Activated CD4-positive, alpha-beta T cell treated with anti-CD3 and anti-CD28 coated beads for 36 hours (primary cell): ENCODE measurements at regions not wholly inside any gene's neighbourhood (a gene's known extent, or its start where the extent isn't known, plus 50 kb on each side); places are given as distances from the start of the nearest gene placed in this dataset.

ENCODE experiments used
- ATAC-seq: fragments of 200-7000 bp; cut with Tn5 transposase; one replicate; pipeline ENCODE4 v1.10.0; 2021; ENCODE audit warnings: mild to moderate bottlenecking, moderate library complexity
- CTCF ChIA-PET: fragments of 350-600 bp; sonication (Branson Sonifier 250); formaldehyde crosslinking; loops from one replicate; lab custom pipeline; 2021; ENCODE audit warnings: antibody characterized with exemption; lab: Charles Lee
- POLR2A ChIA-PET: fragments of 350-600 bp; sonication (Branson Sonifier 250); formaldehyde crosslinking; loops from one replicate; lab custom pipeline; 2021; ENCODE audit warnings: antibody characterized with exemption, inconsistent platforms; lab: Charles Lee
- DNase-seq: peaks from one replicate; pipeline ENCODE4 v3.0.0-alpha.2; 2020
- H3K27ac Mint-ChIP-seq: one replicate; pipeline ENCODE4 v1.8.0; 2021; ENCODE audit warnings: mixed read lengths
- H3K27me3 Mint-ChIP-seq: one replicate; pipeline ENCODE4 v1.8.0; 2021; ENCODE audit warnings: mixed read lengths
- H3K36me3 Mint-ChIP-seq: one replicate; pipeline ENCODE4 v1.8.0; 2021; ENCODE audit warnings: low read depth, mixed read lengths
- H3K4me1 Mint-ChIP-seq: one replicate; pipeline ENCODE4 v1.8.0; 2021; ENCODE audit warnings: mixed read lengths
- H3K4me3 Mint-ChIP-seq: one replicate; pipeline ENCODE4 v1.8.0; 2021; ENCODE audit warnings: mild to moderate bottlenecking, moderate library complexity, mixed read lengths
- H3K9me3 Mint-ChIP-seq: one replicate; pipeline ENCODE4 v1.8.0; 2021; ENCODE audit warnings: low read depth, mixed read lengths
- intact Hi-C, 2 experiments: fragments of 100-400 bp; cut with DNase I in 1 of 2; cut with micrococcal nuclease in 1 of 2; formaldehyde crosslinking; loops; one replicate each; pipeline versions ENCODE4 v1.14.2 to v1.15.1; 2022 to 2024; cut with DNase I, micrococcal nuclease

DNA sequence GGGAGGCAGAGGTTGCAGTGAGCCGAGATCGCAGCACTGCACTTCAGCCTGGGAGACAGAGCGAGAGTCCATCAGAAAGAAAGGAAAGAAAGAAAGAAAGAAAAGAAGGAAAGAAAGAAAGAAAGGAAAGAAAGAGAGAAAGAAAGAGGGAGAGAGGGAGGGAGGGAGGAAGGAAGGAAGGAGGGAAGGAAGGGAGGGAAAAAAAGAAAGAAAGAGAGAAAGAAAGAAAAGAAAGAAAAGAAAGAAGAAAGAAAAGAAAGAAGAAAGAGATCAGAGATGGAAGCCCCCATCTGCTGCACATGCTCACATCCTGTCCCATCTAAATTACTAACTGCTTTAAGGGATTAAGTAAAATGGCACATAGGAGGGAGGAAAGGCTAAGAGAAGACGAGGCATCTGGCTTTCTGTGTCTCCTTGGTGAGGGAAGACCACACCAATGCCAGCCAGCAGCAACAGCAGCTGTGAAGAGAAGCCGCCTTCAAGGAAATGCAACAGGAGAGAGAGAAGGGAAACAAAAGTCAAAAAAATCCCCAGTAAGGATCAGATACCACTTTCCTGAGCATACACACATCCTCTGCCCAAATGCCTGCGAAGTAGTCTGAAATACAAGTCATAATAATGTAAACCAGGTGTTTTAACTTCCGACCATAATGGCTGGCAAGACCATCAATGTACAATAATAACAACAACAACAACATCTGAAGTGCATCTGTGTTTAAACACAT is 300.2 kb upstream of the JARID2 start:
- intact Hi-C loops, result no loop called here
- Mint-ChIP-seq H3K27ac (no peak overlapping the region), H3K27me3 (no peaks in the 10 kb centered on the region), H3K4me1 (peaks cover 5% of the 10 kb centered on the region), H3K4me3 (no peak overlapping the region), H3K9me3 (no peaks in the 10 kb centered on the region), H3K36me3 (no peaks in the 10 kb centered on the region)
- ATAC-seq (no peak), DNase-seq (no peak)
- ChIA-PET POLR2A (no interaction called here), CTCF (no interaction called here)

DNA sequence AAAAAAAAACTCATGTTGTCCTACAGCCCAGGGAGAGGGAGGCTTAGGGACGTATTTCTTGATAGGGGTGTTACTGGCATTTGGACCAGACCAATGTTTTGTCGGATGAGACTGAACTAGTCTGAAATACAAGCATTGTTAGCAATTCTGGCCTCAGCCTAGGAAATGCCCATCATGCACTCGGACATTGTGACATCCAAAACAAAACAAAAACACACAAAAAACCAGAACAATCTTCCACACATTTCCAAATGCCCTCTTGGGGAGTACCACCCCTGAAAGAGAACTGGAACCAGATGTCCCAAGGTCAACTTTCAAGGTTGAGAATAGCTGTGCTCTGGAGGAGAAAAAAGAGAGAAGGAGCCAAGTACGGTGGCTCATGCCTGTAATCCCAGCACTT is 299.1 kb upstream of the JARID2 start:
- no peak overlapping the region for H3K27ac Mint-ChIP-seq
- ChIA-PET POLR2A (no interaction called here), CTCF (no interaction called here)
- ATAC-seq, result no peak
- H3K9me3 Mint-ChIP-seq, result no peaks in the 10 kb centered on the region
- intact Hi-C loops, result no loop called here
- no peaks in the 10 kb centered on the region for H3K36me3 Mint-ChIP-seq
- H3K27me3 Mint-ChIP-seq, result no peaks in the 10 kb centered on the region
- no peak for DNase-seq
- no peak overlapping the region for H3K4me3 Mint-ChIP-seq
- H3K4me1 Mint-ChIP-seq, result peaks cover 5% of the 10 kb centered on the region

- no peaks in the 10 kb centered on the region for H3K36me3 Mint-ChIP-seq
- DNase-seq (no peak), ATAC-seq (no peak)
- ChIA-PET POLR2A (no interaction called here), CTCF (interaction anchor here (0.7 kb wide), 1 partner anchor 36 kb away, joined by 3 read pairs; no protein-coding TSS in a partner anchor)
- no peaks in the 10 kb centered on the region for H3K9me3 Mint-ChIP-seq
- intact Hi-C loops, result no loop called here
- no peaks in the 10 kb centered on the region for H3K27me3 Mint-ChIP-seq
- H3K4me3 Mint-ChIP-seq, result no peak overlapping the region
- H3K27ac Mint-ChIP-seq, result no peak overlapping the region
- no peaks in the 10 kb centered on the region for H3K4me1 Mint-ChIP-seq
These were observed 297.2 kb upstream of the JARID2 start for GRCh38 chr6:14948586-14949245.

- DNase-seq, result no peak
- intact Hi-C loops, result no loop called here
These were observed 295.5 kb upstream of the JARID2 start for GRCh38 chr6:14950103-14950969.

GRCh38 chr6:14950970-14951276 is 294.9 kb upstream of the JARID2 start:
- H3K4me1 Mint-ChIP-seq, result no peaks in the 10 kb centered on the region
- ChIA-PET CTCF (interaction anchor here (1.5 kb wide), 1 partner anchor 11 kb away, joined by 4 read pairs; no protein-coding TSS in a partner anchor), POLR2A (no interaction called here)
- H3K9me3 Mint-ChIP-seq, result peaks cover 6% of the 10 kb centered on the region
- no peak overlapping the region for H3K4me3 Mint-ChIP-seq
- H3K36me3 Mint-ChIP-seq, result no peaks in the 10 kb centered on the region
- no peak for DNase-seq
- no peak overlapping the region for H3K27ac Mint-ChIP-seq
- ATAC-seq, result no peak
- H3K27me3 Mint-ChIP-seq, result no peaks in the 10 kb centered on the region
- intact Hi-C loops, result no loop called here

More at GRCh38 chr6:14950103-14950969, 295.5 kb upstream of the JARID2 start:
- POLR2A ChIA-PET, result no interaction called here
- no peak for ATAC-seq
- CTCF ChIA-PET, result interaction anchor here (1.5 kb wide), 1 partner anchor 11 kb away, joined by 4 read pairs; no protein-coding TSS in a partner anchor
- Mint-ChIP-seq H3K4me1 (no peaks in the 10 kb centered on the region), H3K9me3 (peaks cover 6% of the 10 kb centered on the region), H3K36me3 (no peaks in the 10 kb centered on the region), H3K27me3 (no peaks in the 10 kb centered on the region), H3K27ac (no peak overlapping the region), H3K4me3 (no peak overlapping the region)

DNA sequence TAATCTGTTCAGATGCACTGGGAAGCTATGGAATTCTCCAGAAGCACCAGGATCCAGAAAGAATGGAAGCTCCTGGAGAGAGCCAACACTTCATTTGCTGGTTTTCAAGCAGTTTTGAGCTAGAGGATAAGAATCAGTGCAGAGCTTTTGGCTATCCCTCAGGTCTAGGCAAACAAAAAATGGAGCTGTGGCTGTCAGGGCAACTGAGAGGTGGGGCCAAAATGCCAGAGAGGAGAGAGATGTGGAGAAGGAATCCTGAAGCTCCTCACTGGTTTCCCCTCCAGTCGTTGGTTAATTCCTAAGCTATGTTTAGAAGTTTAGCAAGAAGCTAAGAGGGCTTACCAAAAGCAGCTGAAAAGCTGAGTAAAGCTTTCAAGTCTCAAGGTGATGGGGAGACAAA is 294.2 kb upstream of the JARID2 start:
- Mint-ChIP-seq H3K27me3 (no peaks in the 10 kb centered on the region), H3K27ac (no peak overlapping the region), H3K36me3 (no peaks in the 10 kb centered on the region), H3K9me3 (peaks cover 10% of the 10 kb centered on the region), H3K4me3 (no peak overlapping the region), H3K4me1 (no peaks in the 10 kb centered on the region)
- no peak for DNase-seq
- CTCF ChIA-PET, result interaction anchor here (0.7 to 0.8 kb wide), 2 partner anchors 9 to 928 kb away, joined by 3 to 9 read pairs; no protein-coding TSS in a partner anchor
- ATAC-seq, result no peak
- POLR2A ChIA-PET, result no interaction called here
- intact Hi-C loops, result no loop called here

- no peaks in the 10 kb centered on the region for H3K36me3 Mint-ChIP-seq
- peaks cover 10% of the 10 kb centered on the region for H3K9me3 Mint-ChIP-seq
- H3K27ac Mint-ChIP-seq, result no peak overlapping the region
- no peak for ATAC-seq
- H3K27me3 Mint-ChIP-seq, result no peaks in the 10 kb centered on the region
- no peak overlapping the region for H3K4me3 Mint-ChIP-seq
- DNase-seq, result no peak
- POLR2A ChIA-PET, result no interaction called here
- no peaks in the 10 kb centered on the region for H3K4me1 Mint-ChIP-seq
- intact Hi-C loops, result no loop called here
- CTCF ChIA-PET, result no interaction called here
These were observed 292.0 kb upstream of the JARID2 start for GRCh38 chr6:14953836-14954235.

DNA sequence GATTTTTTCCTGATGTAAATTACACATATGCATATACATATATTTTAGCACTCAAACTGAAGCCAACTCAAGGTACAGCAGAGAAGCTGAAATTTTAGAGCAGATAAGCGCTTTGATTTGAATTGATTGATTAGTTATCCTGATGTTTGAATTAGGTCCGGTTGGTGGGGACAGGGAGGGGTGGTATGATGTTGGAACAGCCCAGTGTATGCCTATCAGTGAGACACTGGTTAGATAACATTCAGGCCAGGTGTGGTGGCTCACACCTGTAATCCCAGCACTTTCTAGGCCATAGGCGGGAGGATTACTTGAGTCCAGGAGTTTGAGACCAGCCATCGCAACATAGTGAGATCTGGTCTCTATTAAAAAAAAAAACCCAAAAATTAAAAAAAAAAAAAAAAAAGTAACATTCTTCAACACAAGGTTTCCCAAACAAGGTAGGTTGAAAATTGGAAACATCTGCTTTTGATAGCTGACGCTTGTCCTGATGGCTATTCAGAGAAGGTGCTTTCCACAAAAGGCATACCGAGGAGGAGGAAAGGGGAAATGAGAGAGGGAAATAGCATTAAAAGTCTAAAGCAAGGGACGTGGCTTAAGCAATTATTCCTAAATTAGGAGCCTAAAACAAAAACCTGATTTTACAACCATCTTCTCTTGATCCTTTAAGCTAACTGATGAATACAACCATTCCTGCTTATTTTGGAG is 288.4 kb upstream of the JARID2 start:
- DNase-seq, result no peak
- Mint-ChIP-seq H3K4me1 (no peaks in the 10 kb centered on the region), H3K36me3 (no peaks in the 10 kb centered on the region), H3K4me3 (no peak overlapping the region), H3K27ac (no peak overlapping the region), H3K27me3 (no peaks in the 10 kb centered on the region), H3K9me3 (peaks cover 10% of the 10 kb centered on the region)
- no peak for ATAC-seq
- ChIA-PET POLR2A (no interaction called here), CTCF (no interaction called here)
- intact Hi-C loops, result no loop called here

DNA sequence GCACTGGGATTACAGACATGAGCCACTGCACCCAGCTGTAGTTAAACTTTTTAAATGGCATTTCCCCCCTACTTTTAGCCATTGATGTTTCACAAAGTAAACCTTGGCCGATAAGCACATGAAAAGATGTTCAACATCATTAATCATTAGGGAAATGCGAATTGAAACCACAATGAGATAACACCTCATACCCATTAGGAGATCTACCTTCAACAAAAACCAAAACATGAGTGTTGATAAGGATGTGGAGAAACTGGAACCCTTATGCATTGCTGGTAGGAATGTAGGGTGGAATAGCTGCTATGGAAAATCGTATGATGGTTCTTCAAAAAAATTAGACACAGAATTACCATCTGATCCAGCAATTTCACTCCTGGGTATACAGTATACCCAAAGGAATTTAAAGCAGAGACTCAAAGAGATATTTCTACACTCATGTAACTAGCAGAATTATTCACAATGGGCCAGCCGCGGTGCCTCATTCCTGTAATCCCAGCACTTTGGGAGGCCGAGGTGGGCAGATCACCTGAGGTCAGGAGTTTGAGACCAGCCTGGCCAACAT is 286.5 kb upstream of the JARID2 start:
- intact Hi-C loops, result no loop called here
- H3K4me3 Mint-ChIP-seq, result no peak overlapping the region
- H3K36me3 Mint-ChIP-seq, result no peaks in the 10 kb centered on the region
- no peaks in the 10 kb centered on the region for H3K27me3 Mint-ChIP-seq
- H3K27ac Mint-ChIP-seq, result no peak overlapping the region
- no peaks in the 10 kb centered on the region for H3K4me1 Mint-ChIP-seq
- ATAC-seq (no peak), DNase-seq (no peak)
- POLR2A ChIA-PET, result no interaction called here
- H3K9me3 Mint-ChIP-seq, result peaks cover 10% of the 10 kb centered on the region
- CTCF ChIA-PET, result no interaction called here

- ChIA-PET POLR2A (no interaction called here), CTCF (interaction anchor here (0.6 kb wide), 1 partner anchor 715 kb away, joined by 4 read pairs; no protein-coding TSS in a partner anchor)
- Mint-ChIP-seq H3K4me3 (no peak overlapping the region), H3K9me3 (peaks cover 6% of the 10 kb centered on the region), H3K27me3 (no peaks in the 10 kb centered on the region), H3K4me1 (no peaks in the 10 kb centered on the region), H3K27ac (no peak overlapping the region), H3K36me3 (no peaks in the 10 kb centered on the region)
- intact Hi-C loops, result no loop called here
- DNase-seq (no peak), ATAC-seq (no peak)
These were observed 281.2 kb upstream of the JARID2 start for GRCh38 chr6:14964556-14965270.
